PC-9 (cell line): ENCODE measurements at regions not wholly inside any gene's neighbourhood (a gene's known extent, or its start where the extent isn't known, plus 50 kb on each side); places are given as distances from the start of the nearest gene placed in this dataset.

ENCODE experiments used
- CTCF ChIP-seq: fragments of 200-600 bp; sonication (generic); conservative IDR thresholded peaks from 2 replicates; pipeline ENCODE4 v1.6.1; 2017; ENCODE audit warnings: mixed run types, antibody characterized with exemption, mild to moderate bottlenecking, moderate library complexity
- EZH2 ChIP-seq: fragments of 200-600 bp; sonication (generic); IDR thresholded peaks from 2 replicates; pipeline ENCODE4 v1.8.0; 2017; ENCODE audit warnings: antibody characterized with exemption, low read depth

- no peak for TF ChIP-seq EZH2
- no peak for TF ChIP-seq CTCF
These were observed 297.3 kb upstream of the RIOK2 start for GRCh38 chr5:97480313-97480712.
